BJ (cell line): ENCODE measurements at regions not wholly inside any gene's neighbourhood (a gene's known extent, or its start where the extent isn't known, plus 50 kb on each side); places are given as distances from the start of the nearest gene placed in this dataset.
"Not testable (repeated sequence)": the region's sequence is repeated elsewhere in the genome, so short reads cannot be mapped to it uniquely, and the experiment has no call there.

Experiments
- CTCF ChIA-PET: fragments of 350-600 bp; formaldehyde crosslinking; extraction: SDS; loops from one replicate; lab custom pipeline; 2021; ENCODE audit warnings: antibody characterized with exemption, inconsistent platforms; lab: Yijun Ruan, JAX
- POLR2A ChIA-PET: fragments of 300-600 bp; sonication (Branson Sonifier 250); formaldehyde crosslinking; extraction: SDS; loops from one replicate; lab custom pipeline; 2021; ENCODE audit warnings: antibody characterized with exemption; lab: Charles Lee
- DNase-seq: peaks from one replicate; pipeline ENCODE4 v3.0.0-alpha.2; 2011; ENCODE audit warnings: low read depth
- H3K27me3 ChIP-seq: 2 replicates; pipeline ENCODE4 v1.6.0; 2011; ENCODE audit warnings: low read length; ENCODE audit not compliant: control insufficient read depth, insufficient read depth
- H3K36me3 ChIP-seq: 2 replicates; pipeline ENCODE4 v1.5.1; 2011; ENCODE audit warnings: low read length; ENCODE audit not compliant: control insufficient read depth, insufficient read depth
- H3K4me3 ChIP-seq: 2 replicates; pipeline ENCODE4 v1.5.1; 2011; ENCODE audit warnings: low read depth, mild to moderate bottlenecking, control low read depth, low read length
- TF ChIP-seq, protein P1 (sequence below): IDR thresholded peaks from 2 replicates; pipeline ENCODE4 v1.5.1; 2011; ENCODE audit warnings: low read depth, mild to moderate bottlenecking, control low read depth, inconsistent platforms, low read length, moderate library complexity; ENCODE audit not compliant: insufficient read depth

DNA sequence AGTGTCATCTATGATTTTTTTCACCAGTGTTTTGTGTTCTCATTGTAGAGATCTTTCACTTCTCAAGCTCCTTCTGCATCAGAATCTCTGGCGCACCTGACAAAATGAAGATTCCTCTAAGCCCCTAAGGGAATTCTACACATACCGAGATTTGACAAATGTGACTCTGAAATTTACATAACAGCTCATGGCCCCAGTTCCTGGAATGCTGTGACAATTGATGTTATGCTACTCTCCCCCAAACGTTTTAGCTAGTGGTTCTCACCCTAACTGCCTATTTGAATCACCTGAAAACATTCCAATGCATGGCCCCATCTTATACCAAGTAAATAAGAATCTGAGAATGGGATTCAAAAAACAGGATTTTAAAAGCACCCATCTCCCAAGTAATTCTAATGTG is 162.1 kb upstream of the FKBP1C start:
- TF ChIP-seq, protein P1, sequence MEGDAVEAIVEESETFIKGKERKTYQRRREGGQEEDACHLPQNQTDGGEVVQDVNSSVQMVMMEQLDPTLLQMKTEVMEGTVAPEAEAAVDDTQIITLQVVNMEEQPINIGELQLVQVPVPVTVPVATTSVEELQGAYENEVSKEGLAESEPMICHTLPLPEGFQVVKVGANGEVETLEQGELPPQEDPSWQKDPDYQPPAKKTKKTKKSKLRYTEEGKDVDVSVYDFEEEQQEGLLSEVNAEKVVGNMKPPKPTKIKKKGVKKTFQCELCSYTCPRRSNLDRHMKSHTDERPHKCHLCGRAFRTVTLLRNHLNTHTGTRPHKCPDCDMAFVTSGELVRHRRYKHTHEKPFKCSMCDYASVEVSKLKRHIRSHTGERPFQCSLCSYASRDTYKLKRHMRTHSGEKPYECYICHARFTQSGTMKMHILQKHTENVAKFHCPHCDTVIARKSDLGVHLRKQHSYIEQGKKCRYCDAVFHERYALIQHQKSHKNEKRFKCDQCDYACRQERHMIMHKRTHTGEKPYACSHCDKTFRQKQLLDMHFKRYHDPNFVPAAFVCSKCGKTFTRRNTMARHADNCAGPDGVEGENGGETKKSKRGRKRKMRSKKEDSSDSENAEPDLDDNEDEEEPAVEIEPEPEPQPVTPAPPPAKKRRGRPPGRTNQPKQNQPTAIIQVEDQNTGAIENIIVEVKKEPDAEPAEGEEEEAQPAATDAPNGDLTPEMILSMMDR, result no peak
- Histone ChIP-seq H3K27me3 (no peaks in the 10 kb centered on the region), H3K4me3 (no peak overlapping the region), H3K36me3 (no peaks in the 10 kb centered on the region)
- ChIA-PET CTCF (no interaction called here), POLR2A (no interaction called here)
- DNase-seq, result no peak

DNA sequence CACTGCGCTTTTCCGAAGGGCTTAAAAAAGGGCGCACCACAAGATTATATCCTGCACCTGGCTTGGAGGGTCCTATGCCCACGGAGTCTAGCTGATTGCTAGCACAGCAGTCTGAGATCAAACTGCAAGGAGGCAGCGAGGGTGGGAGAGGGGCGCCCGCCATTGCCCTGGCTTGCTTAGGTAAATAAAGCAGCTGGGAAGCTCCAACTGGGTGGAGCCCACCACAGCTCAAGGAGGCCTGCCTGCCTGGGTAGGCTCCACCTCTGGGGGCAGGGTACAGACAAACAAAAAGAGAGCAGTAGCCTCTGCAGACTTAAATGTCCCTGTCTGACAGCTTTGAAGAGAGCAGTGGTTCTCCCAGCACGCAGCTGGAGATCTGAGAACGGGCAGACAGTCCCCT is 158.1 kb upstream of the FKBP1C start:
- CTCF ChIA-PET, H3K36me3 ChIP-seq, H3K27me3 ChIP-seq, DNase-seq, H3K4me3 ChIP-seq, POLR2A ChIA-PET: not testable (repeated sequence)

DNA sequence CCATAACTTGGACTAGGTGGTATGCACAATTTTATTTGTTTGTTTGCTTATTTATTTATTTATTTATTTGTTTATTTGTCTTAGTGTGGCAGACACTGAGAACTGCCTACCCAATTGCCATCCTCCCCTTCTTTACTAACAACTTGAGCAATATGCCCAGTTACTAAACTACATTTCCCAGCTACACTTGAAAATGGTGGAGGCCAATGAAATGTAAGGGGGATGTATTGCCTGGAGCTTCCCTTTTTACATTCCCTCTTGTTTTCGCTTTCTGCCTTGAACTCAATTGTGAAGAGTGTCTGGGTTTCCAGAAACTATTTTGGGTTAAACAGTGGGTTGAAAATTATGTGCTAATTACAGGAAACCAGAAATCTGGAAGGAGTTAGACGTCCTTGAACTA is 152.7 kb upstream of the FKBP1C start:
- Histone ChIP-seq H3K36me3 (no peaks in the 10 kb centered on the region), H3K27me3 (no peaks in the 10 kb centered on the region), H3K4me3 (no peak overlapping the region)
- TF ChIP-seq, protein P1, result no peak
- ChIA-PET CTCF (no interaction called here), POLR2A (no interaction called here)
- no peak for DNase-seq

DNA sequence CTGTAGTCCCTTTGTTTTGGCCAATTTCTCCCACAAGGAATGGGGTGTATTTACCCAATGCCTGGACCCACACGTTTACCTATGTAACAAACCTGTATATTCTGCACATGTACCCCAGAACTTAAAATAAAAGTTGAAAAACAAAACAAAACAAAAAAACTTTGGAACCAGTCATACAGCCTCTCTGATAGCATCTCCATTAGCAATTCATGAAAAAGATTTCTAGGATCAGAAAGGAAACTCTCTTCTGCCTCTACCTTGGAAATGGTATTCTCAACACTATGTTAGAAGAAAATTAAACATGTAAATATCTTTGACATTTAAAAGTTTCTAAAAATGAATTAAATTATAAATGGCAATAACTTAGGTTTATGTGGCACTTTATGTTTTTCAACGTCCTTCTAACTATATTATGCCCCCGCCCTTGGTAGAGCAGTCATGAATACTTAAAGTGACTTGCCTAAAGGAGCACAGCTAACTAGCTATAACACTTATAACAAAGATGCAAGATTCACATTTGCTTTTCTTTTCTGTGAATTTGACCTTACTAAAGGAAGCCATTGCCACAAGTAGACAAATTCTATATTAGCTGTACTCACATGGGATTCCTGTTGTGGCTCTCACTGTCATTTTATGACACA is 147.5 kb upstream of the FKBP1C start:
- CTCF ChIA-PET, result no interaction called here
- POLR2A ChIA-PET, result no interaction called here
- Histone ChIP-seq H3K36me3 (no peaks in the 10 kb centered on the region), H3K27me3 (no peaks in the 10 kb centered on the region), H3K4me3 (no peak overlapping the region)
- TF ChIP-seq, protein P1, result no peak
- DNase-seq, result no peak

DNA sequence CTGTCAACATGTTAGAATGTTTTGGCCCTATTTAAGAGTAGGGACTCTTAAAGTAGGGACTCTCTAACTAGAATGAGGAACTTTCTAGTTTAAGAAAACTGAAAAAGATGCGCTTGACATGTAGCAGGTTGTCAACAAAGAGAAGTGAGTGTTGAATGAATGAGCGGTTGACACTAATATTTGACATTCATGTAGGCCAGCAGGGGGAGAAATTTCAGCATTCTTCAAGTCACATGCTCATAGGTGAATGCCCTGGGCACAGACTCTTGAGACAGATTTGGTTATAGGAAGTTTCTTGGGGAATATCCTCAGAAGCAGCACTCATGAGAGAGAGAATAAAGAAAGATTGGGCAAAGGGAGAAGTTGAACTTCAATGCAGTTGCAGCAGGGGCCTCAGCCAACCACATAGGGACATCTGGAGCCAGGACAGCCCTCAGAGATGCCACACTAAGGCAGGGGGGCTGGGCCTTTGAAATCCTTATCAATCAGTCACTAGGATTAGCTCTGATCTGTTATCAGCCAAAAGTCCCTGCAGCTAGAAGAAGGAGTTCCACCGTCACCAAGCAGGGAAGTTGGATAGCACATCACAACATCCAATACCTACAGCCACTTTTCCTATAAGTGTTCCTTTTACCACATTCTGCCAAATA is 145.1 kb upstream of the FKBP1C start:
- Histone ChIP-seq H3K36me3 (no peaks in the 10 kb centered on the region), H3K27me3 (no peaks in the 10 kb centered on the region), H3K4me3 (no peak overlapping the region)
- CTCF ChIA-PET, result no interaction called here
- TF ChIP-seq, protein P1, result no peak
- POLR2A ChIA-PET, result no interaction called here
- no peak for DNase-seq

DNA sequence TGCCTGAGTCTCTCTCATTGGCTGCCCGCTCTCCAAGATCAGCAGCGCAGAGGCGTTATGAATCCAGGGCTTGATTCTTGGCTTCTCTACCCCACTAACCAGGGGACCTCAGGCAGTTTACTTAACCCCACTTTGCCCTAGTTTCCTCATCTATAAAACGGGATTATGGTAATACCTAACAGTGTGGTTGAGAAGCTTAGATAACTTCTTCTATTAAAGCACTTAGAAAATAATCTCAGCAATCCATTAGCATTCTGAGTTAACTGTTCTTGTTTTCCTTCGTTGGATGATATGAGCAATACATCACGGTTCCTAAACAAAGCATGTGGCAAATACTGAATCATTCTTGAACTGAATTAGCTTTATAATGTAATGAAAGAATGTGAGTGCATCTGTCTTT is 116.3 kb upstream of the FKBP1C start:
- ChIA-PET POLR2A (no interaction called here), CTCF (no interaction called here)
- DNase-seq, result no peak
- Histone ChIP-seq H3K4me3 (no peak overlapping the region), H3K27me3 (no peaks in the 10 kb centered on the region), H3K36me3 (no peaks in the 10 kb centered on the region)
- TF ChIP-seq, protein P1, result no peak
